ENCODE measurements at regions not wholly inside any gene's neighbourhood (a gene's known extent, or its start where the extent isn't known, plus 50 kb on each side); places are given as distances from the start of the nearest gene placed in this dataset.

- Histone ChIP-seq H3K4me2 (replicated peaks; ENCODE audit: extremely low read depth, low read length, poor library complexity, severe bottlenecking) (no peak overlapping the region), H3K9me3 (replicated peaks in 1 of 2; ENCODE audit: control insufficient read depth in 1 of 2, insufficient read depth in 1 of 2, low read length in 2 of 2) (peaks cover 0 to 6% of the 10 kb centered on the region in 2 donors), H2AFZ (ENCODE audit: insufficient read depth, low read depth, low read length, poor library complexity, severe bottlenecking) (no peak overlapping the region), H3K27ac (ENCODE audit: low read depth in 1 of 2, low read length in 2 of 2) (no peak overlapping the region), H4K20me1 (ENCODE audit: insufficient read depth, low read length) (no peaks in the 10 kb centered on the region), H3K4me1 (ENCODE audit: control insufficient read depth in 1 of 2, insufficient read depth in 2 of 2, low read length in 2 of 2) (no peaks in the 10 kb centered on the region), H3K27me3 (ENCODE audit: control insufficient read depth in 2 of 2, insufficient read depth in 2 of 2, low read length in 2 of 2) (no peaks in the 10 kb centered on the region), H3K79me2 (ENCODE audit: insufficient read depth, low read length) (no peaks in the 10 kb centered on the region), H3K4me3 (replicated peaks in 1 of 3; ENCODE audit: low read depth in 2 of 3, low read length in 3 of 3) (no peak overlapping the region), H3K9ac (ENCODE audit: insufficient read depth, low read length, poor library complexity, severe bottlenecking) (no peak overlapping the region), H3K36me3 (replicated peaks in 1 of 2; ENCODE audit: control insufficient read depth in 1 of 2, insufficient read depth in 2 of 2, low read length in 2 of 2) (no peaks in the 10 kb centered on the region)
- Mint-ChIP-seq H3K27ac (no peak overlapping the region), H3K9me3 (peaks cover 0 to 11% (median 4%) of the 10 kb centered on the region in 7 donors), H3K4me1 (no peaks in the 10 kb centered on the region), H3K36me3 (no peaks in the 10 kb centered on the region), H3K4me3 (no peak overlapping the region), H3K27me3 (ENCODE audit: low read depth in 3 of 3) (peaks cover 0 to 2% (median 1%) of the 10 kb centered on the region in 3 donors)
- no peak for DNase-seq
- 100% methylated on average over 1 of the region's 3 CpGs for WGBS (ENCODE audit: insufficient coverage)
- no peak for TF ChIP-seq CTCF (IDR thresholded peaks at IDR 0.05)
- intact Hi-C loops (cut with micrococcal nuclease), result no loop called here
Observed at GRCh38 chr2:228735697-228736096, 535.4 kb downstream of the PID1 start.

DNA sequence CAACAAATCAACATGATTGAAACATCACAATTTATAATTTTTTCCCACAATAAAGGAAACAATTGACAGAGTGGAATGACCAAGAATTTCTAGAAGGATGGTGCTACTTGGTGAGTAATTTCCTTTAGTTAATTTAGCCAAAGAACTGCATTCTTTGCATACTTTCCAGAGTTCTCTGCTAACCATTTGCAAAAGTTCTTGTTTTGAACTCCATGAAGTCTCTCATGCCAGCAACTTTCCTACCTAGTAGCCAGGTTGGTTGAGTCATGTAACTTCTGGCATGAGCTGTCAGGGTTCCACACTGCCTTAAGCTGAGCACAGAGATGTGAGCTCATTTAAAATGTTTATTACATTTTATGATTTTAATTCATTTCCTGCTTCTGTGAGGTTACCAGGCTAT is 539.6 kb downstream of the PID1 start:
- DNase-seq, result no peak
- H3K4me3 ChIP-seq (replicated peaks in 1 of 3; ENCODE audit: low read depth in 2 of 3, low read length in 3 of 3), result no peak overlapping the region
- H3K9ac ChIP-seq (ENCODE audit: insufficient read depth, low read length, poor library complexity, severe bottlenecking), result no peak overlapping the region
- no peak overlapping the region for H2AFZ ChIP-seq (ENCODE audit: insufficient read depth, low read depth, low read length, poor library complexity, severe bottlenecking)
- H3K27me3 ChIP-seq (ENCODE audit: control insufficient read depth in 2 of 2, insufficient read depth in 2 of 2, low read length in 2 of 2), result no peaks in the 10 kb centered on the region
- peaks cover 0 to 11% of the 10 kb centered on the region in 2 donors for H3K9me3 ChIP-seq (replicated peaks in 1 of 2; ENCODE audit: control insufficient read depth in 1 of 2, insufficient read depth in 1 of 2, low read length in 2 of 2)
- H3K36me3 ChIP-seq (replicated peaks in 1 of 2; ENCODE audit: control insufficient read depth in 1 of 2, insufficient read depth in 2 of 2, low read length in 2 of 2), result no peaks in the 10 kb centered on the region
- no peaks in the 10 kb centered on the region for H3K79me2 ChIP-seq (ENCODE audit: insufficient read depth, low read length)
- intact Hi-C loops (cut with micrococcal nuclease), result no loop called here
- no peak overlapping the region for H3K4me2 ChIP-seq (replicated peaks; ENCODE audit: extremely low read depth, low read length, poor library complexity, severe bottlenecking)
- Mint-ChIP-seq H3K9me3 (peaks cover 0 to 5% (median 0%) of the 10 kb centered on the region in 7 donors), H3K4me1 (no peaks in the 10 kb centered on the region), H3K4me3 (no peak overlapping the region), H3K27ac (no peak overlapping the region), H3K27me3 (ENCODE audit: low read depth in 3 of 3) (peaks cover 0 to 1% (median 0%) of the 10 kb centered on the region in 3 donors), H3K36me3 (no peaks in the 10 kb centered on the region)
- H3K4me1 ChIP-seq (ENCODE audit: control insufficient read depth in 1 of 2, insufficient read depth in 2 of 2, low read length in 2 of 2), result no peaks in the 10 kb centered on the region
- H3K27ac ChIP-seq (ENCODE audit: low read depth in 1 of 2, low read length in 2 of 2), result no peak overlapping the region
- no peaks in the 10 kb centered on the region for H4K20me1 ChIP-seq (ENCODE audit: insufficient read depth, low read length)
- no peak for TF ChIP-seq CTCF (IDR thresholded peaks at IDR 0.05)

Measured in CD14-positive monocyte (primary cell).